Suprapubic skin (tissue), 3 donors: ENCODE measurements at regions not wholly inside any gene's neighbourhood (a gene's known extent, or its start where the extent isn't known, plus 50 kb on each side); places are given as distances from the start of the nearest gene placed in this dataset.

ENCODE experiments used
- EP300 ChIP-seq: sonication (generic); formaldehyde crosslinking; IDR thresholded peaks from one replicate; pipeline ENCODE4 v1.6.1; 2017; ENCODE audit warnings: antibody characterized with exemption
- POLR2A ChIP-seq, 2 donors: fragments of 450-650 bp; IDR thresholded peaks; one replicate each; pipeline ENCODE4 v1.6.1; 2017; ENCODE audit warnings: antibody characterized with exemption in 2 of 2, mild to moderate bottlenecking in 2 of 2, moderate library complexity in 2 of 2
- TF ChIP-seq, protein P1 (sequence below), 2 donors: fragments of 200-600 bp in 1 of 2; fragments of 450-650 bp in 1 of 2; sonication (generic) in 1 of 2; IDR thresholded peaks; one replicate each; pipeline ENCODE4 v1.5.1; 2016 to 2019; ENCODE audit warnings: antibody characterized with exemption in 2 of 2, mild to moderate bottlenecking in 1 of 2, moderate library complexity in 1 of 2

GRCh38 chr7:93048136-93048930, 69.4 kb downstream of the SAMD9 start:
- TF ChIP-seq, protein P1, sequence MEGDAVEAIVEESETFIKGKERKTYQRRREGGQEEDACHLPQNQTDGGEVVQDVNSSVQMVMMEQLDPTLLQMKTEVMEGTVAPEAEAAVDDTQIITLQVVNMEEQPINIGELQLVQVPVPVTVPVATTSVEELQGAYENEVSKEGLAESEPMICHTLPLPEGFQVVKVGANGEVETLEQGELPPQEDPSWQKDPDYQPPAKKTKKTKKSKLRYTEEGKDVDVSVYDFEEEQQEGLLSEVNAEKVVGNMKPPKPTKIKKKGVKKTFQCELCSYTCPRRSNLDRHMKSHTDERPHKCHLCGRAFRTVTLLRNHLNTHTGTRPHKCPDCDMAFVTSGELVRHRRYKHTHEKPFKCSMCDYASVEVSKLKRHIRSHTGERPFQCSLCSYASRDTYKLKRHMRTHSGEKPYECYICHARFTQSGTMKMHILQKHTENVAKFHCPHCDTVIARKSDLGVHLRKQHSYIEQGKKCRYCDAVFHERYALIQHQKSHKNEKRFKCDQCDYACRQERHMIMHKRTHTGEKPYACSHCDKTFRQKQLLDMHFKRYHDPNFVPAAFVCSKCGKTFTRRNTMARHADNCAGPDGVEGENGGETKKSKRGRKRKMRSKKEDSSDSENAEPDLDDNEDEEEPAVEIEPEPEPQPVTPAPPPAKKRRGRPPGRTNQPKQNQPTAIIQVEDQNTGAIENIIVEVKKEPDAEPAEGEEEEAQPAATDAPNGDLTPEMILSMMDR (IDR thresholded peaks at IDR 0.05) = no peak
- TF ChIP-seq POLR2A (IDR thresholded peaks at IDR 0.05) = no peak
- no peak for TF ChIP-seq EP300
